Endothelial cell of umbilical vein (primary cell): ENCODE measurements at regions not wholly inside any gene's neighbourhood (a gene's known extent, or its start where the extent isn't known, plus 50 kb on each side); places are given as distances from the start of the nearest gene placed in this dataset.

Experiments used
- BruUV-seq: library from RNA; stranded (reverse); fragments of 400-500 nt; replicated peaks from 2 replicates; lab custom pipeline; 2021; lab: Mats Ljungman, UMichigan
- CTCF ChIA-PET: fragments of 300-600, 350-600 bp; sonication (Branson Sonifier 250); formaldehyde crosslinking; loops from one replicate; lab custom pipeline; 2021; ENCODE audit warnings: antibody characterized with exemption, inconsistent platforms; lab: Charles Lee
- POLR2A ChIA-PET: fragments of 300-600, 350-600 bp; sonication (Branson Sonifier 250); formaldehyde crosslinking; loops from one replicate; lab custom pipeline; 2021; ENCODE audit warnings: antibody characterized with exemption, inconsistent platforms; lab: Charles Lee
- DNase-seq: peaks from one replicate; pipeline ENCODE4 v3.0.0-alpha.2; 2011; ENCODE audit warnings: low read depth, low spot score
- FAIRE-seq: peaks from 2 replicates; lab custom pipeline; 2011; peaks lifted over from hg19 to GRCh38; lab: Jason Lieb, UNC
- H2AFZ ChIP-seq: 2 replicates; pipeline ENCODE4 v1.6.0; 2012; ENCODE audit warnings: low read depth, low read length, control low read depth, inconsistent platforms
- H3K27ac ChIP-seq: 2 replicates; pipeline ENCODE4 v1.5.1; 2011; ENCODE audit warnings: low read depth, mild to moderate bottlenecking, control low read depth, low read length, moderate library complexity; ENCODE audit not compliant: insufficient read depth
- H3K27me3 ChIP-seq, 2 experiments: 2 replicates each; pipeline versions ENCODE4 v1.6.0 to v1.6.1; 2011; ENCODE audit warnings: low read length in 2 of 2, mixed read lengths in 1 of 2; ENCODE audit not compliant: control insufficient read depth in 2 of 2, insufficient read depth in 2 of 2
- H3K36me3 ChIP-seq, 2 experiments: 2 replicates in 1 of 2; 3 replicates in 1 of 2; pipeline ENCODE4 v1.5.1; 2011; ENCODE audit warnings: low read length in 2 of 2, mild to moderate bottlenecking in 1 of 2, moderate library complexity in 1 of 2; ENCODE audit not compliant: control insufficient read depth in 2 of 2, insufficient read depth in 2 of 2; ENCODE audit errors: extremely low read depth in 1 of 2
- H3K4me1 ChIP-seq: 3 replicates; pipeline ENCODE4 v1.5.1; 2011; ENCODE audit warnings: mild to moderate bottlenecking, low read length; ENCODE audit not compliant: control insufficient read depth, insufficient read depth; ENCODE audit errors: extremely low read depth
- H3K4me2 ChIP-seq: 2 replicates; pipeline ENCODE4 v1.6.1; 2011; ENCODE audit warnings: low read length, control low read depth, mixed read lengths; ENCODE audit not compliant: insufficient read depth
- H3K4me3 ChIP-seq, 3 experiments: fragments of 200-600 bp in 1 of 3; sonication (generic), shearing (Covaris generic) in 1 of 3; replicated peaks in 1 of 3; 2 replicates each; pipeline ENCODE4 v1.5.1; 2011 to 2016; ENCODE audit warnings: control low read depth in 3 of 3, low read length in 3 of 3, mild to moderate bottlenecking in 2 of 3, inconsistent platforms in 1 of 3, low read depth in 1 of 3, moderate library complexity in 1 of 3; ENCODE audit not compliant: insufficient read depth in 1 of 3
- H3K79me2 ChIP-seq: 2 replicates; pipeline ENCODE4 v1.6.0; 2012; ENCODE audit warnings: low read length, inconsistent platforms; ENCODE audit not compliant: control insufficient read depth, insufficient read depth
- H3K9ac ChIP-seq: replicated peaks from 2 replicates; pipeline ENCODE3; 2011; ENCODE audit warnings: low read length, control low read depth; ENCODE audit not compliant: insufficient read depth; ENCODE audit errors: extremely low read depth
- H3K9me1 ChIP-seq: replicated peaks from 3 replicates; pipeline ENCODE4 v1.6.0; 2011; ENCODE audit warnings: mild to moderate bottlenecking, low read length; ENCODE audit not compliant: control insufficient read depth, insufficient read depth; ENCODE audit errors: extremely low read depth
- H3K9me3 ChIP-seq: replicated peaks from 2 replicates; pipeline ENCODE4 v1.5.1; 2012; ENCODE audit warnings: low read length, inconsistent platforms; ENCODE audit not compliant: control insufficient read depth, insufficient read depth
- H4K20me1 ChIP-seq: replicated peaks from 2 replicates; pipeline ENCODE3; 2011; ENCODE audit warnings: mild to moderate bottlenecking, low read length; ENCODE audit not compliant: control insufficient read depth, insufficient read depth; ENCODE audit errors: extremely low read depth
- CTCF ChIP-seq, 2 donors: IDR thresholded peaks; 1 replicate in 1 of 2; 2 replicates in 1 of 2; pipeline ENCODE4 v1.5.1; 2011; ENCODE audit warnings: low read length in 2 of 2, mild to moderate bottlenecking in 2 of 2, moderate library complexity in 2 of 2, control low read depth in 1 of 2, inconsistent platforms in 1 of 2, low read depth in 1 of 2; ENCODE audit not compliant: insufficient read depth in 1 of 2; ENCODE audit errors: extremely low read depth in 1 of 2
- EZH2 ChIP-seq: IDR thresholded peaks from 2 replicates; pipeline ENCODE4 v1.6.1; 2012; ENCODE audit warnings: borderline replicate concordance, low read depth, mild to moderate bottlenecking, moderate library complexity, low read length, inconsistent platforms; ENCODE audit not compliant: severe bottlenecking
- GATA2 ChIP-seq: IDR thresholded peaks from 2 replicates; pipeline ENCODE4 v1.7.0; 2011; ENCODE audit warnings: low read depth, mild to moderate bottlenecking, moderate library complexity, mixed read lengths, low read length; ENCODE audit not compliant: insufficient read length, insufficient read depth
- JUN ChIP-seq: IDR thresholded peaks from 2 replicates; pipeline ENCODE4 v1.6.1; 2011; ENCODE audit warnings: borderline replicate concordance, low read depth; ENCODE audit not compliant: insufficient read length, insufficient read depth
- MAX ChIP-seq: IDR thresholded peaks from 2 replicates; pipeline ENCODE4 v1.6.1; 2011; ENCODE audit not compliant: insufficient read depth, insufficient read length
- MYC ChIP-seq: IDR thresholded peaks from one replicate; pipeline ENCODE4 v1.6.1; 2011; ENCODE audit warnings: mild to moderate bottlenecking, low read depth, low read length
- POLR2AphosphoS5 ChIP-seq: IDR thresholded peaks from 2 replicates; pipeline ENCODE4 v1.6.1; 2012; ENCODE audit warnings: low read depth, mild to moderate bottlenecking, control low read depth, low read length, moderate library complexity; ENCODE audit not compliant: insufficient read depth
- dilution Hi-C: fragments of 300-500 bp; cut with MboI; formaldehyde crosslinking; loops from one replicate; pipeline ENCODE4 v1.15.0; 2019; ENCODE audit warnings: low sequenced_read_pairs; ENCODE audit not compliant: extremely low pct_ligation_motif_present
- intact Hi-C: fragments of 100-400 bp; cut with micrococcal nuclease; formaldehyde crosslinking; loops from one replicate; pipeline ENCODE4 v1.10.0; 2022

GRCh38 chr15:47506329-47507100, 210.8 kb upstream of the SEMA6D start:
- DNase-seq (peak; percentile 43), FAIRE-seq (no peak)
- Histone ChIP-seq H3K27me3 (no peaks in the 10 kb centered on the region), H3K4me2 (no peak overlapping the region), H4K20me1 (no peaks in the 10 kb centered on the region), H3K9me3 (no peaks in the 10 kb centered on the region), H3K4me1 (peaks cover 2% of the 10 kb centered on the region), H3K4me3 (no peak overlapping the region), H3K9ac (no peak overlapping the region), H2AFZ (no peak overlapping the region), H3K36me3 (no peaks in the 10 kb centered on the region), H3K9me1 (no peaks in the 10 kb centered on the region), H3K27ac (no peak overlapping the region), H3K79me2 (no peaks in the 10 kb centered on the region)
- TF ChIP-seq JUN (no peak), CTCF (IDR thresholded peaks at IDR 0.05; ENCODE audit: extremely low read depth in 1 of 2, insufficient read depth in 1 of 2, low read depth in 1 of 2, low read length in 2 of 2) (no peak), GATA2 (no peak), MYC (no peak), POLR2AphosphoS5 (no peak), EZH2 (no peak), MAX (no peak)
- dilution Hi-C loops = no loop called here
- POLR2A ChIA-PET = no interaction called here
- CTCF ChIA-PET = interaction anchor here (0.9 to 1.6 kb wide), 4 partner anchors 11 to 205 kb away, joined by 3 to 4 read pairs (median 3); no protein-coding TSS in a partner anchor
- BruUV-seq = no TSS peak
- intact Hi-C loops = no loop called here
